ENCODE measurements at regions not wholly inside any gene's neighbourhood (a gene's known extent, or its start where the extent isn't known, plus 50 kb on each side); places are given as distances from the start of the nearest gene placed in this dataset.

DNA sequence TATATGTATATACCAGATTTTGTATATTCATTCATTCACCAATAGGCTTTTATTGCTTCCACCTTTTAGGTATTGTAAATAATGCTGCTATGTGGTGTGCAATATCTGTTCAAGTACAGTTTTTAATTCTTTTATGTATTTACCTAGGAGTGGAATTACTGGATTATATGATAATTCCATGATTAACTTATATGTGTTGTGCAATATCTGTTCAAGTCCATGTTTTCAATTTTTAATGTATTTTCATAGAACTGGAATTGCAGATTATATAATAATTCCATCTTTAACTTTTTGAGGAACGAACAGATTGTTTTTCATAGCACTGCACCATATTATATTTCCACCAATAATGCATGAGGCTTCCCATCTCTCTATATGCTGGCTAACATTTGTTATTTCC is 50.6 kb upstream of the L3MBTL4 start:
- Histone ChIP-seq H4K20me1 (no peaks in the 10 kb centered on the region), H3K9me3 (replicated peaks in 1 of 11) (peaks cover 0 to 10% (median 7%) of the 10 kb centered on the region in 11 experiments; a peak in 16 of 22 replicates), H3K27me3 (no peaks in the 10 kb centered on the region), H3K36me3 (no peaks in the 10 kb centered on the region), H3K4me1 (no peaks in the 10 kb centered on the region), H3K4me2 (no peak overlapping the region), H3K27ac (no peak overlapping the region), H3K4me3 (no peak overlapping the region), H3K9ac (no peak overlapping the region)
- TF ChIP-seq Cebpa-rat (IDR thresholded peaks at IDR 0.05), result no peak

DNA sequence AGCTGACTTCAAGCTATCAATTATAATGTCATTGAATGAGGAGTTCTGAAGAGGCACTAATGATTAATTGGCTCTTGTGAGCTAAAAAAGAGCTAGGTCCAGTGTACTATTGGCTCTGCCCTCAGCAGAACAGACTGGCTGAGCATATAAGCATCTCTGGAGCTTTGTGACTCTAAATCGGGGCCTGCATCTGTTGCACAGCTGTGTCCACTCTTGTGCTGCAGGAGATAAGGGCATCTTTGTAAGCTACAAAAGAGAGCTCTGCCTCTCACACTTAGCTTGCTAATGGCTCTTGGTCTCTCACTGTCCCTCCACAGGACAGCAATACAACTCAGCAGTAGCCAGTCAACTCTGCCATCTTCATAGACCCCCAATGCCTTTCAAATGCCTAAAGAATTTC is 61.5 kb upstream of the L3MBTL4 start:
- Histone ChIP-seq H3K27me3 (no peaks in the 10 kb centered on the region), H3K4me1 (no peaks in the 10 kb centered on the region), H3K9ac (no peak overlapping the region), H3K36me3 (no peaks in the 10 kb centered on the region), H3K4me3 (no peak overlapping the region), H3K9me3 (replicated peaks in 1 of 11) (peaks cover 0 to 4% (median 2%) of the 10 kb centered on the region in 11 experiments; a peak in 5 of 22 replicates), H3K27ac (no peak overlapping the region), H4K20me1 (no peaks in the 10 kb centered on the region), H3K4me2 (no peak overlapping the region)
- TF ChIP-seq Cebpa-rat (IDR thresholded peaks at IDR 0.05), result no peak

DNA sequence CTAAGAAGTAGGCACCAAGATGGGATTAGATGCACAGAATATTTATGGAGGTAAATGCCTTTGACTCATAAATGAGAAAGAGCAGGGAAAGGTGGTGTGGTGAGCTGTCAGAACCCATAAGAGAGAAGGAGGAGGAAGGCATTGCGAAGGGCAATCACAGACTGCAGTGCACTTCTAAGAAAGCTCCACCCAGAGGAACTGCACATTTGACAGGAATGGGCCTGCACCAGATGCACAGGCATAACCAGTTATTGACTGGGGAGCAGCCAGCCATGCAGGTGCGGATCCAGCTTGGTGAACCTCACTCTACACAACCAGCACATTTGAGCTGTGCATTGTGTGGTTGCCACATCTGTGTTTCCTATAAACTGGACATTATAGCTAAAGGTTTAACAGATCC is 62.2 kb upstream of the L3MBTL4 start:
- Histone ChIP-seq H4K20me1 (no peaks in the 10 kb centered on the region), H3K27ac (no peak overlapping the region), H3K4me3 (no peak overlapping the region), H3K36me3 (no peaks in the 10 kb centered on the region), H3K4me2 (no peak overlapping the region), H3K9me3 (replicated peaks in 1 of 11) (no peaks in the 10 kb centered on the region), H3K4me1 (no peaks in the 10 kb centered on the region), H3K27me3 (no peaks in the 10 kb centered on the region), H3K9ac (no peak overlapping the region)
- no peak for TF ChIP-seq Cebpa-rat (IDR thresholded peaks at IDR 0.05)

DNA sequence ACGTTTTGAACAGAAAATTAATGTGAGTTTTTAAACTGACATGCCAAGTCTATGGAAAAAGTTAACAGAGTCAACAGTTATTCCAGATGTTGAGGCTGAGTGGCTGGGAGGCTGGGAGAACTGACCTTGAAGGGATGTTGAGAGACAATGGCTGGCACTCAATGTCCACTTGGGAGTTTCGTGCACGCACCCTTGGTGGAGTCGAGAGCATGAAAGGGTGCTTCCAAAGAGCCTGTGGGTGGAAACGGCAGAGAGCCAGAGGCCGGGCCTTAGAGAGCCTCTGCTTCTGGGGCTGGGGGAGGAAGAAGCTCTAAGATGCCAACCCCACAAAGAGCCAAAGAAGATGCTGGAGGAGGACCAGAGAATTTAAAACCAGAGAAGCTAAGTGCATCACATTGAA is 63.4 kb upstream of the L3MBTL4 start:
- no peaks in the 10 kb centered on the region for H3K36me3 ChIP-seq
- H3K27me3 ChIP-seq, result no peaks in the 10 kb centered on the region
- no peak overlapping the region for H3K27ac ChIP-seq
- no peak overlapping the region for H3K4me3 ChIP-seq
- H3K9ac ChIP-seq, result no peak overlapping the region
- H3K9me3 ChIP-seq (replicated peaks in 1 of 11), result no peaks in the 10 kb centered on the region
- no peaks in the 10 kb centered on the region for H3K4me1 ChIP-seq
- no peak overlapping the region for H3K4me2 ChIP-seq
- TF ChIP-seq Cebpa-rat (IDR thresholded peaks at IDR 0.05), result no peak
- H4K20me1 ChIP-seq, result no peaks in the 10 kb centered on the region

DNA sequence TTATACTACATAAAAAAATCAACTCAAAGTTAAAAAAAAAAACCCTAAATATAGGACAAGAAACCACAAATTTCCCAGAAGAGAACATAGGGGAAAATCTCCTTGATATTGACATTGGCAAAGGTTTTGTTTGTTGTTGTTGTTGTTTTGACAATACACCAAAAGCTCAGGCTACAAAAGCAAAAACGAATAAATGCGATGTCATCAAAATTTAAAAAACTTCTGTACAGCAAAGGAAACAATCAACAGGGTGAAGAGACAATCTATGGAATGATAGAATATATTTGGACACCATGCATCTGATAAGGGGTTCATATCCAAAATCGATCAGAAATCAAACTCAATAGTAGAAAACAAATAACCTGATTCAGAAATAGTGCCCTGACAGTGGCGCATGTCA is 65.0 kb upstream of the L3MBTL4 start:
- Histone ChIP-seq H3K4me3 (no peak overlapping the region), H3K4me2 (no peak overlapping the region), H3K27me3 (no peaks in the 10 kb centered on the region), H3K9me3 (replicated peaks in 1 of 11) (no peaks in the 10 kb centered on the region), H3K4me1 (no peaks in the 10 kb centered on the region), H3K27ac (no peak overlapping the region), H3K36me3 (no peaks in the 10 kb centered on the region), H3K9ac (no peak overlapping the region), H4K20me1 (no peaks in the 10 kb centered on the region)
- TF ChIP-seq Cebpa-rat (IDR thresholded peaks at IDR 0.05), result no peak

DNA sequence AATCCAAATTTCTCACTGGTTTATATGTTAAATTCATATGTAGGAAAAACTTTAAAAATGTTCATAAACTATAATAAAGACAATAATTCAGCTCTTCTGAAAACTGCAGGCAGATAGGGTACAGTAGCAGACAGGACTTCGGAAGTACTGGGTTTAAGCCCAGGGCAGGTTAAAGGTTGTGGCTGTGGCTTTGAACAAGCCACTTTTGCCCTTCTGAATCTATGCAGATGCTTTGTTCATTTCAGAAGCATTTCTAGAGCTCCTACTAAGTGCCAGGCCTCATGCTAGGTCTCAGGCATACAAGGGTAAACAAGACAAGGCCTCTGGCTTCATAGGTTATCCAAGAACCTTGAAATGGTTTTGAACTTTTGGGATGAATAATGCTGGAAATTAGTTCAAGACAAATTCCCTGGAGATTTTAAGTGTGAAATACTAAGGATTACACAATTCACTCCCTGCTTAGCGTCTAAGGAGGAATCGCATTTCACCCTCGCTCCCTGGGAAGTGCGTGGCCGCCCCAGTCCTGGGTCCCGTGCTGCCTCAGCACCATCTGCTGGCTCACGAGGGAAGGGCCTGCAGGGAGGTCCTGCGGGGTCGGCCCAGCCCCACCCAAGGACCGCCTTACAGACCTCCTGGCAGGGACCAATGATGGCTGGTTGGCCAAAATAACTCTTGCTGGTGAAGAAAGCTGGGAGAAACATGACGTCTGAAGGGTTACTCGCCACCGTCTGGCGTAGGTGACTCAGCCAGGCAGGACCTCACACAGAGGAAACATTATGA is 67.7 kb upstream of the L3MBTL4 start:
- Histone ChIP-seq H3K4me3 (no peak overlapping the region), H3K27ac (no peak overlapping the region), H3K4me2 (no peak overlapping the region), H3K36me3 (no peaks in the 10 kb centered on the region), H3K4me1 (no peaks in the 10 kb centered on the region), H3K27me3 (no peaks in the 10 kb centered on the region), H3K9me3 (replicated peaks in 1 of 11) (no peaks in the 10 kb centered on the region), H3K9ac (no peak overlapping the region), H4K20me1 (no peaks in the 10 kb centered on the region)
- no peak for TF ChIP-seq Cebpa-rat (IDR thresholded peaks at IDR 0.05)

DNA sequence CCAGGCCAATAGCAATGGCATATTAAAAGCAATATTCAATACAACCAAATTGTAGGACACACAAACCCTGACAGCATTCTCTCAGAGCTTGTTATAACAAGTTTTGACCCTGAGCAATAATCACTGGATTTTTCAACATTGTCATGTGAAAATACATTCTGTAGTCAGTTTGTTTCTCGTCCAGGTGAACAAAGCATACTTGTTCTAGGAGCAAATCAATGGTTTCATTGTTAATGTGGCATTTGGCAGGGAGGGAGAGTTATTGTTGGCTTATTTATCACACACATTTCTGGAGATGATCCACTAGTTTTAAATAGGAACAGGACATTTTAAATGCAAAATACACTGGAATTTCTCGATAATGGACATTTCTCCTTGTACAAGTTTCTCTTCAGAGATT is 69.9 kb upstream of the L3MBTL4 start:
- Histone ChIP-seq H3K27me3 (no peaks in the 10 kb centered on the region), H3K4me3 (no peak overlapping the region), H3K9ac (no peak overlapping the region), H3K36me3 (no peaks in the 10 kb centered on the region), H3K9me3 (replicated peaks in 1 of 11) (no peaks in the 10 kb centered on the region), H3K4me1 (no peaks in the 10 kb centered on the region), H4K20me1 (no peaks in the 10 kb centered on the region), H3K27ac (no peak overlapping the region), H3K4me2 (no peak overlapping the region)
- TF ChIP-seq Cebpa-rat (IDR thresholded peaks at IDR 0.05), result no peak

DNA sequence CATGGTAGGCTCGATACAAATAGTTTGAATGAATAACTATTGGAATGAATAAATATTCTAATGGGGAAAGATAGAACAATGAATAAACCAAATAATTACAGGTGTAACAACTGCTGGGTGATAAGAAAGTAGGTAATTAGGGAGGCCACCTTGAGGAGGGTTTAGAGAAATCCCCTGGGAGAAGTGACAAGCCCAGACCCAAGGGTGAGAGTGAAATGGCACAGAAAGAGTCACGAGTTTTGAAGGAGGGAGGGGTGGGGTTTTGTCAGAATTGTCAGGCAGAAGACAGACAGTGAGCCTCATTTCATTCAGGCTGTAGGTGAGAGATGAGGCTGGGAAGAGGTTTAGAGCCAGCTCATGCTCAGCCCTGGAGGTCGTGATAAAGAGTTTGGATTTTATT is 71.6 kb upstream of the L3MBTL4 start:
- no peaks in the 10 kb centered on the region for H3K9me3 ChIP-seq (replicated peaks in 1 of 11)
- no peak overlapping the region for H3K4me2 ChIP-seq
- H3K36me3 ChIP-seq, result no peaks in the 10 kb centered on the region
- no peaks in the 10 kb centered on the region for H4K20me1 ChIP-seq
- no peak for TF ChIP-seq Cebpa-rat (IDR thresholded peaks at IDR 0.05)
- no peak overlapping the region for H3K9ac ChIP-seq
- H3K27ac ChIP-seq, result no peak overlapping the region
- H3K4me3 ChIP-seq, result no peak overlapping the region
- H3K27me3 ChIP-seq, result no peaks in the 10 kb centered on the region
- no peaks in the 10 kb centered on the region for H3K4me1 ChIP-seq

DNA sequence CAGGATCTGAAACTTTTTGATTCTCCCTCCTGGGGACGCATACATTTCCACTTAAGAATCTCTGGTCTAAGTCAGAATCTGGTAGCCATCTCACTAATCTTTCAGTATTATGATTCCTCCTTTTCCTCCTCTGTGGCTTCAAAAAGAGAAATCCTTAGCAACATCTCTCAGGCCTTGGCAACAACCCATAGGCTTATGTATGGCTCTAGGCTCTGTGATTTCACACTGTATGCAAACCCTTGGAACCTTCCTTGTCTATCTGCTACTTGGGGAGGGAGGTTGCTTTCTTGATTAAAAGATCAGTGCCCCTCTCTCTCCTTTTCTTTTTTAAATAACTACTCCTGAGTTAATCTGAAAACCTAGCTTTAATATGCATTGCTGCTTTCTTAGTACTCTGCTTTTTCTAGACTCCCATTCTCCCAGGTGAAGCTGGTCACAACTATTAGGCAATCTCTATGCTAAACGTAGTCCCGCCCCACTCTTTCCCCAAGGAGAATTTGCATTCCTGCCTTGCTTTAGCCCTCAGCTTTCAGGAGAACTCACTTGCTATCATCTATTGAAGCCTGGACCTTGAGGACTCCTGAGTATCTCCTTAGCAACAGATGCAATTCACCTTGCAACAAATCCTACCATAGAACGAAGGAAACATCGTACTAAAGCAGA is 72.2 kb upstream of the L3MBTL4 start:
- Histone ChIP-seq H3K9me3 (replicated peaks in 1 of 11) (no peaks in the 10 kb centered on the region), H3K4me3 (no peak overlapping the region)

DNA sequence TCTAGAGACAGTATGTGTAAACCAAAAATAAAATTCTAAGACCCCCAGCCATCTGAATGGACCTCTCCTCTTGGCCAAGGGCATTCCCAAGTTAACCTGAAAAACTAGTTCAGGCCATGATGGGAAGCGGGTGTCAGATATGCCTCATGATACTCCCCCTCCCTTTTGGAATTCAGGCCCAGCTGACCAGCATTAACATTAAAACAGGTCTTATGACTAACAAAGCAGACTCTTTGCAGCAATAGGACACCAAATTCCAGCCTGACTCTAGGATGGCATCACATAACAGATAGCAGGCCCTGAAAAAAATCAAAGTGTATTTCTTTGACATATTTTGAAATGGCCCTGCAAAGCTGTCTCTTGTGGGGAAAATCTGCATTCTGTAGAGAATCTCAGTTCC is 73.3 kb upstream of the L3MBTL4 start:
- Histone ChIP-seq H3K4me2 (no peak overlapping the region), H3K4me3 (no peak overlapping the region)

More for the DNA sequence above, 72.2 kb upstream of the L3MBTL4 start:
- Histone ChIP-seq H3K27ac (no peak overlapping the region), H3K9ac (no peak overlapping the region), H3K4me1 (no peaks in the 10 kb centered on the region), H3K36me3 (no peaks in the 10 kb centered on the region), H3K27me3 (no peaks in the 10 kb centered on the region), H4K20me1 (no peaks in the 10 kb centered on the region), H3K4me2 (no peak overlapping the region)
- no peak for TF ChIP-seq Cebpa-rat (IDR thresholded peaks at IDR 0.05)

More for the DNA sequence above, 73.3 kb upstream of the L3MBTL4 start:
- Histone ChIP-seq H3K27me3 (no peaks in the 10 kb centered on the region), H3K9ac (no peak overlapping the region), H3K36me3 (no peaks in the 10 kb centered on the region), H3K9me3 (replicated peaks in 1 of 11) (no peaks in the 10 kb centered on the region), H3K4me1 (no peaks in the 10 kb centered on the region), H3K27ac (no peak overlapping the region), H4K20me1 (no peaks in the 10 kb centered on the region)
- no peak for TF ChIP-seq Cebpa-rat (IDR thresholded peaks at IDR 0.05)
